ENCODE measurements at regions not wholly inside any gene's neighbourhood (a gene's known extent, or its start where the extent isn't known, plus 50 kb on each side); places are given as distances from the start of the nearest gene placed in this dataset.

- Histone ChIP-seq H3K27me3 (ENCODE audit: insufficient read depth, low read depth) (no peaks in the 10 kb centered on the region), H3K9ac (no peak overlapping the region), H3K79me2 (ENCODE audit: insufficient read depth, low read depth) (no peaks in the 10 kb centered on the region), H3K4me2 (no peak overlapping the region), H2AFZ (ENCODE audit: low read depth) (no peak overlapping the region), H3K27ac (no peak overlapping the region), H4K20me1 (ENCODE audit: insufficient read depth) (no peaks in the 10 kb centered on the region), H3K4me1 (ENCODE audit: low read depth, poor library complexity, severe bottlenecking) (no peaks in the 10 kb centered on the region), H3K36me3 (ENCODE audit: insufficient read depth) (no peaks in the 10 kb centered on the region), H3K4me3 (IDR thresholded peaks at IDR 0.05; ENCODE audit: insufficient read depth, low read depth, low read length) (no peak overlapping the region)
- no peak for TF ChIP-seq CTCF (conservative IDR thresholded peaks at IDR 0.05; ENCODE audit: low read depth, low read length)
These were observed 511.3 kb downstream of the QKI start for GRCh38 chr6:163925839-163926238.

- H3K27ac ChIP-seq, result no peak overlapping the region
- H3K79me2 ChIP-seq (ENCODE audit: insufficient read depth, low read depth), result no peaks in the 10 kb centered on the region
- H3K36me3 ChIP-seq (ENCODE audit: insufficient read depth), result no peaks in the 10 kb centered on the region
- no peak for TF ChIP-seq CTCF (conservative IDR thresholded peaks at IDR 0.05; ENCODE audit: low read depth, low read length)
- H3K27me3 ChIP-seq (ENCODE audit: insufficient read depth, low read depth), result no peaks in the 10 kb centered on the region
- no peak overlapping the region for H3K4me2 ChIP-seq
- H3K9ac ChIP-seq, result no peak overlapping the region
- no peaks in the 10 kb centered on the region for H4K20me1 ChIP-seq (ENCODE audit: insufficient read depth)
- H3K4me3 ChIP-seq (IDR thresholded peaks at IDR 0.05; ENCODE audit: insufficient read depth, low read depth, low read length), result no peak overlapping the region
- no peak overlapping the region for H2AFZ ChIP-seq (ENCODE audit: low read depth)
- H3K4me1 ChIP-seq (ENCODE audit: low read depth, poor library complexity, severe bottlenecking), result no peaks in the 10 kb centered on the region
These were observed 509.3 kb downstream of the QKI start for GRCh38 chr6:163923658-163924411.

DNA sequence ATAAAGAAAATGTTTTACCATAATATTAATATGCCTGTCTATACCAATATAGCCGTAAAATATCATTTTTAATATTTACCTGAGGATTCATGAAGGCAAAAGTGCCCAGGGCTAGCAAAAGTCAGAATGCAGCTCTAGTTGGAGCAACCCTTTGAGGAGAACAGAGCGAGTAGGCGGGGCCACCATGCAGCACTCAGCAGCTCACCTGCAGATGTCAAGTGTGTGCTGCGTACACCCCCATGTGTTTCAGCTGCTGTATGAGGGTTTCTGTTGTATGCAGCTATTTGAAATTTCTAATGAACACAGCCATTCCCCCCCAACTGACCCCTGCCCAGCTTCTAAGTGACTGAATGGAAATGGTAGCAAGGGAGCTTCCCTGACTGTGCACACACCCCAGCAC, 508.0 kb downstream of the QKI start:
- Histone ChIP-seq H3K4me1 (ENCODE audit: low read depth, poor library complexity, severe bottlenecking) (no peaks in the 10 kb centered on the region), H3K27ac (no peak overlapping the region), H4K20me1 (ENCODE audit: insufficient read depth) (no peaks in the 10 kb centered on the region), H3K27me3 (ENCODE audit: insufficient read depth, low read depth) (no peaks in the 10 kb centered on the region), H3K79me2 (ENCODE audit: insufficient read depth, low read depth) (no peaks in the 10 kb centered on the region), H3K4me3 (IDR thresholded peaks at IDR 0.05; ENCODE audit: insufficient read depth, low read depth, low read length) (no peak overlapping the region), H2AFZ (ENCODE audit: low read depth) (no peak overlapping the region), H3K36me3 (ENCODE audit: insufficient read depth) (no peaks in the 10 kb centered on the region), H3K4me2 (no peak overlapping the region), H3K9ac (no peak overlapping the region)
- no peak for TF ChIP-seq CTCF (conservative IDR thresholded peaks at IDR 0.05; ENCODE audit: low read depth, low read length)

- Histone ChIP-seq H2AFZ (ENCODE audit: low read depth) (no peak overlapping the region), H4K20me1 (ENCODE audit: insufficient read depth) (no peaks in the 10 kb centered on the region), H3K36me3 (ENCODE audit: insufficient read depth) (no peaks in the 10 kb centered on the region), H3K27ac (no peak overlapping the region), H3K27me3 (ENCODE audit: insufficient read depth, low read depth) (no peaks in the 10 kb centered on the region), H3K4me1 (ENCODE audit: low read depth, poor library complexity, severe bottlenecking) (no peaks in the 10 kb centered on the region), H3K4me2 (no peak overlapping the region), H3K4me3 (IDR thresholded peaks at IDR 0.05; ENCODE audit: insufficient read depth, low read depth, low read length) (no peak overlapping the region), H3K9ac (no peak overlapping the region), H3K79me2 (ENCODE audit: insufficient read depth, low read depth) (no peaks in the 10 kb centered on the region)
- no peak for TF ChIP-seq CTCF (conservative IDR thresholded peaks at IDR 0.05; ENCODE audit: low read depth, low read length)
These were observed 505.1 kb downstream of the QKI start for GRCh38 chr6:163919652-163920051.
